Thymus (tissue), 11 donors: ENCODE measurements at regions not wholly inside any gene's neighbourhood (a gene's known extent, or its start where the extent isn't known, plus 50 kb on each side); places are given as distances from the start of the nearest gene placed in this dataset.

Experiments
- DNase-seq, 9 donors: peaks; one replicate each; pipeline ENCODE4 v3.0.0-alpha.2; 2013; ENCODE audit warnings: low spot score in 9 of 9, low read depth in 6 of 9, missing footprints in 1 of 9
- H3K27ac ChIP-seq, 2 donors: one replicate each; pipeline ENCODE4 v1.5.1; 2013; ENCODE audit warnings: control low read depth in 1 of 2, low read depth in 1 of 2, low read length in 1 of 2, mild to moderate bottlenecking in 1 of 2, moderate library complexity in 1 of 2
- H3K27me3 ChIP-seq, 2 donors: one replicate each; pipeline ENCODE4 v1.5.1; 2013; ENCODE audit warnings: low read length in 1 of 2; ENCODE audit not compliant: control insufficient read depth in 2 of 2, insufficient read depth in 1 of 2
- H3K36me3 ChIP-seq, 2 donors: one replicate each; pipeline ENCODE4 v1.5.1; 2013; ENCODE audit warnings: low read length in 1 of 2, mild to moderate bottlenecking in 1 of 2, moderate library complexity in 1 of 2; ENCODE audit not compliant: control insufficient read depth in 2 of 2, insufficient read depth in 2 of 2
- H3K4me1 ChIP-seq, 2 donors: one replicate each; pipeline ENCODE4 v1.5.1; 2013; ENCODE audit warnings: low read length in 2 of 2; ENCODE audit not compliant: control insufficient read depth in 2 of 2, insufficient read depth in 2 of 2
- H3K4me3 ChIP-seq, 2 donors: one replicate each; pipeline ENCODE4 v1.5.1; 2013; ENCODE audit warnings: low read length in 2 of 2, control low read depth in 1 of 2, mild to moderate bottlenecking in 1 of 2
- H3K9me3 ChIP-seq, 2 donors: one replicate each; pipeline ENCODE4 v1.5.1; 2013; ENCODE audit warnings: low read length in 1 of 2, mild to moderate bottlenecking in 1 of 2; ENCODE audit not compliant: control insufficient read depth in 2 of 2, insufficient read depth in 1 of 2
- WGBS: extraction: QIAGEN DNeasy Blood & Tissue Kit; methylation state at CpG from one replicate; pipeline ENCODE4 v1.1.7; 2013; 5-methylcytosine and 5-hydroxymethylcytosine counted together
- donor health status: healthy.

GRCh38 chr11:112570333-112570732, 309.7 kb upstream of the PLET1 start:
- no peaks in the 10 kb centered on the region for H3K4me1 ChIP-seq
- H3K27me3 ChIP-seq, result no peaks in the 10 kb centered on the region
- H3K9me3 ChIP-seq, result no peaks in the 10 kb centered on the region
- H3K4me3 ChIP-seq, result no peak overlapping the region
- WGBS, result 71% methylated on average over 6 of the region's 6 CpGs
- DNase-seq, result no peak
- H3K36me3 ChIP-seq, result no peaks in the 10 kb centered on the region
- no peak overlapping the region for H3K27ac ChIP-seq

- WGBS, result 67% methylated on average over 3 of the region's 3 CpGs
Measured at GRCh38 chr11:112579282-112579681, 318.6 kb upstream of the PLET1 start.

DNA sequence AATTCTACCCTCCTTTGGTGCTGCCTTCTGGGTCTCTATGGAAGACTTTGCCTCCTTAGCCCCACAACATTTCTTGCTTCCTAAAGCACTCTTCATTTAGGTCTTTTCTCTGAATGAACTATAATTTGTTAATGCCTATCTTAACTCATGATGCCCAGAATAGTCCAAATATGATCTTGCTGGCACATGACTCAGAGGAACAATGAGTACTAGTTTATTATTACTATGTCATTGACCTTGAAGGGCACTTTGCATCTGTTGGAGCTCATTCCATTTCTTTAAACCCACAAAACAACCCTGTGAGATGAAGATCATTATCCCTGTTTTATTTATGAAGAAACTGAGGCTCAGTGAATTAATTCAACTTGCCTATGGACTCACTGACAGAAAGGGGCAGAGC, 320.2 kb upstream of the PLET1 start:
- H3K27ac ChIP-seq, result no peak overlapping the region

More at GRCh38 chr11:112579282-112579681, 318.6 kb upstream of the PLET1 start:
- Histone ChIP-seq H3K9me3 (no peaks in the 10 kb centered on the region), H3K36me3 (no peaks in the 10 kb centered on the region), H3K27me3 (no peaks in the 10 kb centered on the region), H3K4me1 (no peaks in the 10 kb centered on the region), H3K27ac (no peak overlapping the region), H3K4me3 (no peak overlapping the region)
- no peak for DNase-seq

DNA sequence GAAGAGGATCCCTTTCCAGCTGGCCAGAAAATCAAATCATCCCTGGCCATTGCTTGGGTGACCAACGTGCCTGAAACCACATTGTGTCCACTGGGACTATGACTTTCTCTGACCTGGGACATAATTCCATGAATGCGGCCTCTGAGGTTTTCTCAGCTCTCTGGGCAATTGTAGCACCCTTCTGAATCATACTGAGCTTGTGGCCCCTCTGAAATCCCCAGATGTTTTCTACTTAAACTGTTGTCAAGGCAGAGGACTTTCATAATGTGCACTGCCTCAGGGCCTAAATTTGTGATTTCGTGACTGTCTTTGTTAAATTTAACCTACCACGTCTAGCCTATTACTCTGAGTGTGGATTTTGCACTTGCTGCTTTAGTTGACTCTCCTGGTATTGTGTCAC, 321.1 kb upstream of the PLET1 start:
- H3K36me3 ChIP-seq, result no peaks in the 10 kb centered on the region
- 82% methylated on average over 4 of the region's 4 CpGs for WGBS
- no peaks in the 10 kb centered on the region for H3K9me3 ChIP-seq
- H3K4me3 ChIP-seq, result no peak overlapping the region
- H3K27ac ChIP-seq, result no peak overlapping the region
- no peaks in the 10 kb centered on the region for H3K4me1 ChIP-seq
- no peak for DNase-seq
- no peaks in the 10 kb centered on the region for H3K27me3 ChIP-seq

More for the DNA sequence above, 320.2 kb upstream of the PLET1 start:
- DNase-seq, result no peak
- H3K36me3 ChIP-seq, result no peaks in the 10 kb centered on the region
- H3K9me3 ChIP-seq, result no peaks in the 10 kb centered on the region
- no peaks in the 10 kb centered on the region for H3K4me1 ChIP-seq
- no peak overlapping the region for H3K4me3 ChIP-seq
- no peaks in the 10 kb centered on the region for H3K27me3 ChIP-seq

DNA sequence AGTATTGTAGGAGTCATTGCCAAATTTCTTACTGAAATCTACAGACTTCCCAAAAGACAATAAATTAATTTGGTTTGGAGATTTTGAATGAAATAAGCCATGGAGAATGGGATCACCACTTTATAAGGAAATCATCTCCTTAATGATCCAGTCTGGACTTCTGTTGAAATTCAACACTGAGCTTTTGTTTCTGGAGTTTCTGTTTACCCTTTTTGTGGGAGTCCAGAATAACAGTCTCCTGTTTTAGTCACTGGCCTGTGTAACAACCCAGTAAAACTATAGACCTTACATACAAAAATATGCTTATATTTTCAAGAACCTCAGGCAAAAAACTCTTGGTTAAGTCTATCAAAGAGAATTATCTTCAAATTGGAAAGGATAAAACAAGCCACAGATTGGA, 321.7 kb upstream of the PLET1 start:
- Histone ChIP-seq H3K27me3 (no peaks in the 10 kb centered on the region), H3K27ac (no peak overlapping the region), H3K4me3 (no peak overlapping the region), H3K4me1 (no peaks in the 10 kb centered on the region), H3K9me3 (no peaks in the 10 kb centered on the region), H3K36me3 (no peaks in the 10 kb centered on the region)
- no peak for DNase-seq

GRCh38 chr11:112583261-112583893, 322.7 kb upstream of the PLET1 start:
- 86% methylated on average over 8 of the region's 8 CpGs for WGBS
- Histone ChIP-seq H3K27ac (no peak overlapping the region), H3K27me3 (no peaks in the 10 kb centered on the region), H3K36me3 (no peaks in the 10 kb centered on the region), H3K4me3 (no peak overlapping the region), H3K9me3 (no peaks in the 10 kb centered on the region), H3K4me1 (no peaks in the 10 kb centered on the region)
- no peak for DNase-seq

- no peaks in the 10 kb centered on the region for H3K9me3 ChIP-seq
- no peak overlapping the region for H3K27ac ChIP-seq
- peak in 1 of 9 donors; percentile 6 for DNase-seq
- H3K4me3 ChIP-seq, result no peak overlapping the region
- no peaks in the 10 kb centered on the region for H3K4me1 ChIP-seq
- 65% methylated on average over 4 of the region's 4 CpGs for WGBS
- H3K36me3 ChIP-seq, result no peaks in the 10 kb centered on the region
- no peaks in the 10 kb centered on the region for H3K27me3 ChIP-seq
Measured at GRCh38 chr11:112584672-112585071, 324.0 kb upstream of the PLET1 start.

- DNase-seq, result no peak
- WGBS, result 75% methylated on average over 5 of the region's 5 CpGs
- H3K27ac ChIP-seq, result no peak overlapping the region
- no peaks in the 10 kb centered on the region for H3K9me3 ChIP-seq
- no peaks in the 10 kb centered on the region for H3K4me1 ChIP-seq
- no peak overlapping the region for H3K4me3 ChIP-seq
- no peaks in the 10 kb centered on the region for H3K27me3 ChIP-seq
- no peaks in the 10 kb centered on the region for H3K36me3 ChIP-seq
Measured at GRCh38 chr11:112587664-112588063, 327.0 kb upstream of the PLET1 start.

GRCh38 chr11:112588252-112588694, 327.6 kb upstream of the PLET1 start:
- 23% methylated on average over 5 of the region's 5 CpGs for WGBS
- H3K36me3 ChIP-seq, result no peaks in the 10 kb centered on the region
- no peak overlapping the region for H3K4me3 ChIP-seq
- no peaks in the 10 kb centered on the region for H3K9me3 ChIP-seq
- H3K27me3 ChIP-seq, result no peaks in the 10 kb centered on the region
- H3K4me1 ChIP-seq, result no peaks in the 10 kb centered on the region
- DNase-seq, result peak; percentile 6 to 74 (median 33)
- no peak overlapping the region for H3K27ac ChIP-seq
